Esophagus squamous epithelium (tissue), 4 donors: ENCODE measurements at regions not wholly inside any gene's neighbourhood (a gene's known extent, or its start where the extent isn't known, plus 50 kb on each side); places are given as distances from the start of the nearest gene placed in this dataset.

ENCODE experiments used
- POLR2A ChIP-seq, 4 donors: fragments of 450-650 bp; IDR thresholded peaks; one replicate each; pipeline ENCODE4 v1.6.1; 2017; ENCODE audit warnings: antibody characterized with exemption in 4 of 4, mild to moderate bottlenecking in 4 of 4, moderate library complexity in 3 of 4
- TF ChIP-seq, protein P1 (sequence below), 6 experiments: fragments of 450-650 bp in 4 of 6; fragments of 200-600 bp in 2 of 6; sonication (generic) in 2 of 6; IDR thresholded peaks; one replicate each; pipeline ENCODE4 v1.5.1; 2016 to 2019; ENCODE audit warnings: antibody characterized with exemption in 6 of 6, mild to moderate bottlenecking in 4 of 6, moderate library complexity in 4 of 6

DNA sequence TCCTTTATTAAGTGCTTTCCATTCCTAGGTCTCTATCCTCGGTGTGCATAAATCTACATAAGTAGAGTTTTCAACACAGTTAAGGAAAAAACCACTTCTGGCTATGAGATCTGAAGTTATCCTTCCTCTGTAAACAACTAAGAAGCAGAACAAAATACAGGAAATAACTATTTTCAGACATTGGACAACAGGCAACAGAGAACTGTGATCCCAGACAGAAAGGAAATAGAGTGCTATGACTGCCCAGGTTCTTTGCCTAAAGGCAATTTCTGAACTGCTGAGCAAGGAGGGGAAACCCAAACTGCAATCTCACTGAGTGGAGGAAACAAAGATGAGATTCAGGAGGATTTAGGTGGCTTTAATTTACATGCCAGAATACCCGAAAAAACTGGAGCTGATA, 285.4 kb downstream of the SNX13 start:
- TF ChIP-seq, protein P1, sequence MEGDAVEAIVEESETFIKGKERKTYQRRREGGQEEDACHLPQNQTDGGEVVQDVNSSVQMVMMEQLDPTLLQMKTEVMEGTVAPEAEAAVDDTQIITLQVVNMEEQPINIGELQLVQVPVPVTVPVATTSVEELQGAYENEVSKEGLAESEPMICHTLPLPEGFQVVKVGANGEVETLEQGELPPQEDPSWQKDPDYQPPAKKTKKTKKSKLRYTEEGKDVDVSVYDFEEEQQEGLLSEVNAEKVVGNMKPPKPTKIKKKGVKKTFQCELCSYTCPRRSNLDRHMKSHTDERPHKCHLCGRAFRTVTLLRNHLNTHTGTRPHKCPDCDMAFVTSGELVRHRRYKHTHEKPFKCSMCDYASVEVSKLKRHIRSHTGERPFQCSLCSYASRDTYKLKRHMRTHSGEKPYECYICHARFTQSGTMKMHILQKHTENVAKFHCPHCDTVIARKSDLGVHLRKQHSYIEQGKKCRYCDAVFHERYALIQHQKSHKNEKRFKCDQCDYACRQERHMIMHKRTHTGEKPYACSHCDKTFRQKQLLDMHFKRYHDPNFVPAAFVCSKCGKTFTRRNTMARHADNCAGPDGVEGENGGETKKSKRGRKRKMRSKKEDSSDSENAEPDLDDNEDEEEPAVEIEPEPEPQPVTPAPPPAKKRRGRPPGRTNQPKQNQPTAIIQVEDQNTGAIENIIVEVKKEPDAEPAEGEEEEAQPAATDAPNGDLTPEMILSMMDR (IDR thresholded peaks at IDR 0.05): no peak
- TF ChIP-seq POLR2A (IDR thresholded peaks at IDR 0.05): no peak
